ENCODE measurements at regions not wholly inside any gene's neighbourhood (a gene's known extent, or its start where the extent isn't known, plus 50 kb on each side); places are given as distances from the start of the nearest gene placed in this dataset.

DNA sequence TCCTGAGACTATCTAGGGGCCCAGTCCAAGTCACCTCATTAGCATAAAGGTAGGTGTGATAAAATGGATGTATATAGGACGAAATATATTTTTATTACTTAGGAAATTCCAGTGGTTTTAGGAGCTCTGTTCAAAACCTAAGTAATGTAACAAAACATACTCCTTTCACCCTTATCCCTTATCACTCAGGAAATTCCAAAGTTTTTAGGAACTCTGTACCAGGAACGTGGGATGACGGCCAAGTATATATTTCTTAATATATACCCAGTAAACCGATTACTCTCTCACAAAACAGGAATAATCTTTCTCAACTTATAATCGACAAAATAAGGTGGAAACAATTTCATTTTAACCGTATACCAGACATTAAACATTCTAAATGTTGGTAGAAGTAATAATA is 195.7 kb downstream of the ZPLD1 start:
- TF ChIP-seq, protein P1, sequence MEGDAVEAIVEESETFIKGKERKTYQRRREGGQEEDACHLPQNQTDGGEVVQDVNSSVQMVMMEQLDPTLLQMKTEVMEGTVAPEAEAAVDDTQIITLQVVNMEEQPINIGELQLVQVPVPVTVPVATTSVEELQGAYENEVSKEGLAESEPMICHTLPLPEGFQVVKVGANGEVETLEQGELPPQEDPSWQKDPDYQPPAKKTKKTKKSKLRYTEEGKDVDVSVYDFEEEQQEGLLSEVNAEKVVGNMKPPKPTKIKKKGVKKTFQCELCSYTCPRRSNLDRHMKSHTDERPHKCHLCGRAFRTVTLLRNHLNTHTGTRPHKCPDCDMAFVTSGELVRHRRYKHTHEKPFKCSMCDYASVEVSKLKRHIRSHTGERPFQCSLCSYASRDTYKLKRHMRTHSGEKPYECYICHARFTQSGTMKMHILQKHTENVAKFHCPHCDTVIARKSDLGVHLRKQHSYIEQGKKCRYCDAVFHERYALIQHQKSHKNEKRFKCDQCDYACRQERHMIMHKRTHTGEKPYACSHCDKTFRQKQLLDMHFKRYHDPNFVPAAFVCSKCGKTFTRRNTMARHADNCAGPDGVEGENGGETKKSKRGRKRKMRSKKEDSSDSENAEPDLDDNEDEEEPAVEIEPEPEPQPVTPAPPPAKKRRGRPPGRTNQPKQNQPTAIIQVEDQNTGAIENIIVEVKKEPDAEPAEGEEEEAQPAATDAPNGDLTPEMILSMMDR (IDR thresholded peaks at IDR 0.05; ENCODE audit: borderline replicate concordance, extremely low read depth, low read length, poor library complexity, severe bottlenecking), result no peak
- no peak for TF ChIP-seq EZH2 (IDR thresholded peaks at IDR 0.05; ENCODE audit: borderline replicate concordance, low read depth, low read length, severe bottlenecking)
